SU-DHL-6 (cell line): ENCODE measurements at regions not wholly inside any gene's neighbourhood (a gene's known extent, or its start where the extent isn't known, plus 50 kb on each side); places are given as distances from the start of the nearest gene placed in this dataset.

Experiments
- CTCF ChIP-seq: fragments of 200-600 bp; sonication (generic); IDR thresholded peaks from one replicate; pipeline ENCODE4 v1.5.1; 2017; ENCODE audit warnings: antibody characterized with exemption, mild to moderate bottlenecking, low read length, moderate library complexity; ENCODE audit not compliant: insufficient read depth, poor library complexity, severe bottlenecking
- EZH2phosphoT487 ChIP-seq: fragments of 200-600 bp; sonication (generic), shearing (Covaris generic); conservative IDR thresholded peaks from 2 replicates; pipeline ENCODE4 v1.6.1; 2018; ENCODE audit warnings: mild to moderate bottlenecking, antibody characterized with exemption, low read length, moderate library complexity, mixed read lengths

GRCh38 chr16:10242916-10243315 is 60.7 kb upstream of the GRIN2A start:
- TF ChIP-seq CTCF, result no peak
- TF ChIP-seq EZH2phosphoT487, result no peak
